H1 (cell line): ENCODE measurements at regions not wholly inside any gene's neighbourhood (a gene's known extent, or its start where the extent isn't known, plus 50 kb on each side); places are given as distances from the start of the nearest gene placed in this dataset.

Experiments used
- CTCF ChIA-PET: fragments of 300-600 bp; sonication (Branson Sonifier 250); formaldehyde crosslinking; loops from one replicate; lab custom pipeline; 2021; ENCODE audit not compliant: partially characterized antibody; lab: Charles Lee
- POLR2A ChIA-PET: fragments of 300-600 bp; sonication (Branson Sonifier 250); formaldehyde crosslinking; loops from one replicate; lab custom pipeline; 2021; ENCODE audit warnings: inconsistent platforms; ENCODE audit not compliant: partially characterized antibody; lab: Charles Lee
- DNase-seq, 2 experiments: peaks; one replicate each; pipeline versions ENCODE4 v3.0.0 to v3.0.0-alpha.2; 2010 to 2022; ENCODE audit warnings: low spot score in 2 of 2, low read depth in 1 of 2, mixed read lengths in 1 of 2
- FAIRE-seq: peaks from 2 replicates; lab custom pipeline; 2011; peaks lifted over from hg19 to GRCh38; lab: Jason Lieb, UNC
- H2AFZ ChIP-seq: 2 replicates; pipeline ENCODE4 v1.8.1; 2012; ENCODE audit warnings: low read length, inconsistent platforms
- H2AK5ac ChIP-seq: 2 replicates; pipeline ENCODE4 v1.6.1; 2013; ENCODE audit warnings: low read depth, low read length
- H2BK120ac ChIP-seq: replicated peaks from 2 replicates; pipeline ENCODE3; 2013; ENCODE audit warnings: low read depth, low read length, inconsistent platforms
- H2BK12ac ChIP-seq: 2 replicates; pipeline ENCODE4 v1.6.1; 2013; ENCODE audit warnings: low read depth, low read length
- H2BK15ac ChIP-seq: 2 replicates; pipeline ENCODE4 v1.6.1; 2013; ENCODE audit warnings: low read length
- H2BK20ac ChIP-seq: 2 replicates; pipeline ENCODE4 v1.6.1; 2013; ENCODE audit warnings: low read length
- H2BK5ac ChIP-seq: 2 replicates; pipeline ENCODE4 v1.6.1; 2013; ENCODE audit warnings: low read depth, low read length
- H3K14ac ChIP-seq: 2 replicates; pipeline ENCODE4 v1.6.1; 2013; ENCODE audit warnings: inconsistent platforms; ENCODE audit not compliant: insufficient read length
- H3K18ac ChIP-seq: 2 replicates; pipeline ENCODE4 v1.6.1; 2013; ENCODE audit warnings: low read length; ENCODE audit errors: extremely low read depth
- H3K23ac ChIP-seq: 2 replicates; pipeline ENCODE4 v1.6.1; 2013; ENCODE audit warnings: inconsistent platforms; ENCODE audit not compliant: insufficient read length
- H3K23me2 ChIP-seq: 2 replicates; pipeline ENCODE4 v1.6.1; 2013; ENCODE audit warnings: low read depth, low read length
- H3K27ac ChIP-seq: 2 replicates; pipeline ENCODE4 v1.6.1; 2011; ENCODE audit warnings: low read depth, low read length, inconsistent platforms
- H3K27me3 ChIP-seq, 4 experiments: replicated peaks in 1 of 4; 1 replicate in 1 of 4; 2 replicates in 3 of 4; pipeline versions ENCODE4 v1.6.1 to v1.8.1; 2011 to 2013; ENCODE audit warnings: low read length in 3 of 4, mild to moderate bottlenecking in 3 of 4, inconsistent platforms in 2 of 4, mixed read lengths in 2 of 4, moderate library complexity in 1 of 4; ENCODE audit not compliant: control insufficient read depth in 3 of 4, insufficient read depth in 3 of 4; ENCODE audit errors: extremely low read depth in 1 of 4
- H3K36me3 ChIP-seq, 4 experiments: 2 replicates each; pipeline versions ENCODE4 v1.6.1 to v1.8.1; 2011 to 2013; ENCODE audit warnings: mild to moderate bottlenecking in 4 of 4, low read length in 3 of 4, moderate library complexity in 2 of 4, control low read depth in 1 of 4, inconsistent platforms in 1 of 4; ENCODE audit not compliant: insufficient read depth in 4 of 4, control insufficient read depth in 2 of 4
- H3K4ac ChIP-seq: replicated peaks from 2 replicates; pipeline ENCODE3; 2013; ENCODE audit warnings: low read length, low read depth, mixed read lengths, inconsistent platforms; ENCODE audit not compliant: insufficient read length
- H3K4me1 ChIP-seq, 4 experiments: replicated peaks in 1 of 4; 1 replicate in 1 of 4; 2 replicates in 3 of 4; pipeline versions ENCODE4 v1.6.1 to v1.8.1; 2011 to 2013; ENCODE audit warnings: low read length in 3 of 4, inconsistent platforms in 2 of 4, mixed read lengths in 1 of 4; ENCODE audit not compliant: insufficient read depth in 4 of 4, control insufficient read depth in 3 of 4
- H3K4me2 ChIP-seq, 2 experiments: 2 replicates each; pipeline versions ENCODE4 v1.6.1 to v1.8.1; 2011 to 2013; ENCODE audit warnings: low read depth in 2 of 2, low read length in 2 of 2, control low read depth in 1 of 2, inconsistent platforms in 1 of 2, mild to moderate bottlenecking in 1 of 2; ENCODE audit not compliant: insufficient read depth in 1 of 2
- H3K4me3 ChIP-seq, 4 experiments: fragments of 200-600, 300-600 bp in 1 of 4; sonication (generic), shearing (Covaris generic), sonication (Bioruptor Twin) in 1 of 4; 2 replicates each; pipeline versions ENCODE4 v1.5.1 to v1.8.1; 2011 to 2016; ENCODE audit warnings: low read length in 4 of 4, low read depth in 3 of 4, control low read depth in 2 of 4, inconsistent platforms in 2 of 4, mild to moderate bottlenecking in 2 of 4, mixed read lengths in 1 of 4, moderate library complexity in 1 of 4; ENCODE audit not compliant: insufficient read depth in 2 of 4; ENCODE audit errors: extremely low read depth in 1 of 4
- H3K56ac ChIP-seq: replicated peaks from 2 replicates; pipeline ENCODE3; 2013; ENCODE audit warnings: low read depth, mild to moderate bottlenecking, mixed read lengths, low read length, inconsistent platforms; ENCODE audit not compliant: insufficient read length
- H3K79me1 ChIP-seq: 2 replicates; pipeline ENCODE4 v1.6.1; 2013; ENCODE audit warnings: low read depth, low read length, control low read depth
- H3K79me2 ChIP-seq, 2 experiments: 2 replicates each; pipeline versions ENCODE4 v1.6.1 to v1.8.1; 2012 to 2013; ENCODE audit warnings: low read length in 2 of 2, mild to moderate bottlenecking in 2 of 2, inconsistent platforms in 1 of 2; ENCODE audit not compliant: insufficient read depth in 2 of 2, control insufficient read depth in 1 of 2
- H3K9ac ChIP-seq, 4 experiments: replicated peaks in 1 of 4; 1 replicate in 1 of 4; 2 replicates in 3 of 4; pipeline versions ENCODE4 v1.6.1 to v1.8.1; 2011 to 2013; ENCODE audit warnings: low read depth in 3 of 4, low read length in 3 of 4, control low read depth in 2 of 4, mild to moderate bottlenecking in 2 of 4, moderate library complexity in 2 of 4, inconsistent platforms in 1 of 4; ENCODE audit errors: extremely low read depth in 1 of 4
- H3K9me3 ChIP-seq, 2 experiments: 2 replicates each; pipeline versions ENCODE4 v1.6.1 to v1.8.1; 2012 to 2013; ENCODE audit warnings: mild to moderate bottlenecking in 2 of 2, moderate library complexity in 2 of 2, control low read depth in 1 of 2, inconsistent platforms in 1 of 2, low read depth in 1 of 2, low read length in 1 of 2, mixed read lengths in 1 of 2; ENCODE audit not compliant: insufficient read depth in 2 of 2
- H4K20me1 ChIP-seq, 2 experiments: replicated peaks in 1 of 2; 2 replicates each; pipeline versions ENCODE3 to v1.8.1; 2011 to 2013; ENCODE audit warnings: inconsistent platforms in 2 of 2, low read length in 2 of 2, mild to moderate bottlenecking in 1 of 2; ENCODE audit not compliant: insufficient read depth in 2 of 2, control insufficient read depth in 1 of 2
- H4K5ac ChIP-seq: 2 replicates; pipeline ENCODE4 v1.6.1; 2013; ENCODE audit warnings: low read length, low read depth, mixed read lengths, inconsistent platforms; ENCODE audit not compliant: insufficient read length
- H4K8ac ChIP-seq: 2 replicates; pipeline ENCODE4 v1.8.0; 2013; ENCODE audit warnings: mild to moderate bottlenecking, moderate library complexity, low read length, inconsistent platforms; ENCODE audit not compliant: insufficient read depth; ENCODE audit errors: extremely low read depth
- H4K91ac ChIP-seq: replicated peaks from 2 replicates; pipeline ENCODE3; 2013; ENCODE audit warnings: low read length, mixed read lengths, inconsistent platforms; ENCODE audit not compliant: insufficient read length
- CHD1 ChIP-seq: IDR thresholded peaks from 2 replicates; pipeline ENCODE4 v1.6.1; 2012; ENCODE audit warnings: low read depth, low read length, improper control_type of control experiment
- EZH2 ChIP-seq: fragments of 200-600 bp; sonication (generic); IDR thresholded peaks from 2 replicates; pipeline ENCODE4 v1.7.1; 2012; ENCODE audit warnings: low read depth, mild to moderate bottlenecking, moderate library complexity, low read length, inconsistent platforms; ENCODE audit not compliant: severe bottlenecking
- KDM1A ChIP-seq: fragments of 200-600, 300-600 bp; sonication (generic); IDR thresholded peaks from 2 replicates; pipeline ENCODE4 v1.7.1; 2016; ENCODE audit warnings: mild to moderate bottlenecking, low read length, borderline replicate concordance
- KDM4A ChIP-seq: IDR thresholded peaks from one replicate; pipeline ENCODE4 v1.7.1; 2012; ENCODE audit warnings: low read depth, mild to moderate bottlenecking, moderate library complexity, low read length, inconsistent platforms; ENCODE audit not compliant: severe bottlenecking
- KDM5A ChIP-seq: fragments of 200-600 bp; IDR thresholded peaks from 2 replicates; pipeline ENCODE4 v1.7.1; 2012; ENCODE audit warnings: mild to moderate bottlenecking, low read length, inconsistent platforms, mixed read lengths
- RFX5 ChIP-seq: IDR thresholded peaks from 2 replicates; pipeline ENCODE4 v1.6.1; 2011; ENCODE audit warnings: low read depth, low read length, improper control_type of control experiment, borderline replicate concordance
- SP4 ChIP-seq: IDR thresholded peaks from 2 replicates; pipeline ENCODE4 v1.6.1; 2012; ENCODE audit warnings: low read length, inconsistent platforms
- SRF ChIP-seq: IDR thresholded peaks from 2 replicates; pipeline ENCODE4 v1.6.1; 2011; ENCODE audit warnings: mild to moderate bottlenecking, low read depth, low read length, moderate library complexity
- YY1 ChIP-seq: IDR thresholded peaks from 2 replicates; pipeline ENCODE4 v1.6.1; 2011; ENCODE audit warnings: low read depth, mild to moderate bottlenecking, low read length
- ZNF274 ChIP-seq: IDR thresholded peaks from 2 replicates; pipeline ENCODE4 v1.7.0; 2012; ENCODE audit warnings: low read length, borderline replicate concordance; ENCODE audit errors: extremely low read depth
- WGBS, 2 experiments: shearing (Covaris generic) in 1 of 2; methylation state at CpG; one replicate each; pipeline versions ENCODE4 v1.1.6 to v1.1.7; 2013 to 2015; ENCODE audit warnings: low lambda C conversion rate in 2 of 2, mixed read lengths in 2 of 2, inconsistent platforms in 1 of 2, low coverage in 1 of 2, missing lambda C conversion rate in 1 of 2; ENCODE audit not compliant: insufficient replicate concordance in 2 of 2, insufficient coverage in 1 of 2, insufficient read length in 1 of 2; ENCODE audit errors: extremely low coverage in 1 of 2, missing lambda C conversion rate in 1 of 2; 5-methylcytosine and 5-hydroxymethylcytosine counted together
- TF ChIP-seq, protein P1 (sequence below): IDR thresholded peaks from 2 replicates; pipeline ENCODE4 v1.6.1; 2012; ENCODE audit warnings: low read length, inconsistent platforms
- TF ChIP-seq, protein P2 (sequence below): IDR thresholded peaks from 2 replicates; pipeline ENCODE4 v1.6.1; 2011; ENCODE audit warnings: low read length, improper control_type of control experiment

- no peak overlapping the region for H4K8ac ChIP-seq
- H3K36me3 ChIP-seq, result no peaks in the 10 kb centered on the region
- no peak overlapping the region for H3K9ac ChIP-seq
- H3K4ac ChIP-seq, result no peak overlapping the region
- no peak overlapping the region for H2BK120ac ChIP-seq
- H3K4me2 ChIP-seq, result no peak overlapping the region
- no peaks in the 10 kb centered on the region for H3K79me1 ChIP-seq
- H3K4me1 ChIP-seq, result no peaks in the 10 kb centered on the region
- no peaks in the 10 kb centered on the region for H4K20me1 ChIP-seq
- FAIRE-seq, result no peak
- H2BK12ac ChIP-seq, result no peak overlapping the region
- no peak overlapping the region for H3K27ac ChIP-seq
- no peak for DNase-seq
- H3K79me2 ChIP-seq, result no peaks in the 10 kb centered on the region
- H3K18ac ChIP-seq, result no peak overlapping the region
- no peak overlapping the region for H2BK15ac ChIP-seq
- no peaks in the 10 kb centered on the region for H3K9me3 ChIP-seq
- H4K5ac ChIP-seq, result no peak overlapping the region
- H4K91ac ChIP-seq, result no peak overlapping the region
- H2BK5ac ChIP-seq, result no peak overlapping the region
- no peak overlapping the region for H3K56ac ChIP-seq
- H2BK20ac ChIP-seq, result no peak overlapping the region
- H3K23me2 ChIP-seq, result no peaks in the 10 kb centered on the region
- H2AK5ac ChIP-seq, result no peak overlapping the region
- WGBS, 2 experiments, result 95% methylated on average over 1 of the region's 1 CpG; no CpG with 5 or more reads in 1 of the 2 experiments
- no peak overlapping the region for H2AFZ ChIP-seq
- CTCF ChIA-PET, result interaction anchor here (1.3 to 3.6 kb wide), 5 partner anchors 8 to 30 kb away, joined by 4 to 25 read pairs (median 14); no protein-coding TSS in a partner anchor
- no peak overlapping the region for H3K4me3 ChIP-seq
- H3K27me3 ChIP-seq, result no peaks in the 10 kb centered on the region
- POLR2A ChIA-PET, result no interaction called here
- H3K14ac ChIP-seq, result no peak overlapping the region
- H3K23ac ChIP-seq, result no peak overlapping the region
- no peak for TF ChIP-seq CHD1
- TF ChIP-seq, protein P1, sequence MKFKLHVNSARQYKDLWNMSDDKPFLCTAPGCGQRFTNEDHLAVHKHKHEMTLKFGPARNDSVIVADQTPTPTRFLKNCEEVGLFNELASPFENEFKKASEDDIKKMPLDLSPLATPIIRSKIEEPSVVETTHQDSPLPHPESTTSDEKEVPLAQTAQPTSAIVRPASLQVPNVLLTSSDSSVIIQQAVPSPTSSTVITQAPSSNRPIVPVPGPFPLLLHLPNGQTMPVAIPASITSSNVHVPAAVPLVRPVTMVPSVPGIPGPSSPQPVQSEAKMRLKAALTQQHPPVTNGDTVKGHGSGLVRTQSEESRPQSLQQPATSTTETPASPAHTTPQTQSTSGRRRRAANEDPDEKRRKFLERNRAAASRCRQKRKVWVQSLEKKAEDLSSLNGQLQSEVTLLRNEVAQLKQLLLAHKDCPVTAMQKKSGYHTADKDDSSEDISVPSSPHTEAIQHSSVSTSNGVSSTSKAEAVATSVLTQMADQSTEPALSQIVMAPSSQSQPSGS, result no peak
- no peak for TF ChIP-seq KDM5A
- TF ChIP-seq ZNF274, result no peak
- no peak for TF ChIP-seq SP4
- no peak for TF ChIP-seq YY1
- TF ChIP-seq RFX5, result no peak
- no peak for TF ChIP-seq SRF
- TF ChIP-seq, protein P2, sequence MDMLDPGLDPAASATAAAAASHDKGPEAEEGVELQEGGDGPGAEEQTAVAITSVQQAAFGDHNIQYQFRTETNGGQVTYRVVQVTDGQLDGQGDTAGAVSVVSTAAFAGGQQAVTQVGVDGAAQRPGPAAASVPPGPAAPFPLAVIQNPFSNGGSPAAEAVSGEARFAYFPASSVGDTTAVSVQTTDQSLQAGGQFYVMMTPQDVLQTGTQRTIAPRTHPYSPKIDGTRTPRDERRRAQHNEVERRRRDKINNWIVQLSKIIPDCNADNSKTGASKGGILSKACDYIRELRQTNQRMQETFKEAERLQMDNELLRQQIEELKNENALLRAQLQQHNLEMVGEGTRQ, result no peak
- no peak for TF ChIP-seq EZH2
- TF ChIP-seq KDM4A, result no peak
- no peak for TF ChIP-seq KDM1A
Observed at GRCh38 chr11:32215157-32215556, 124.3 kb downstream of the RCN1 start.
